Left lung (tissue), 4 donors: ENCODE measurements at regions not wholly inside any gene's neighbourhood (a gene's known extent, or its start where the extent isn't known, plus 50 kb on each side); places are given as distances from the start of the nearest gene placed in this dataset.

ENCODE experiments used
- ATAC-seq: fragments of 200-7000 bp; cut with Tn5 transposase; one replicate; pipeline ENCODE4 v1.9.1; 2020; ENCODE audit warnings: moderate library complexity
- DNase-seq, 4 donors: peaks; one replicate each; pipeline ENCODE4 v3.0.0-alpha.2; 2013 to 2020
- H3K27ac ChIP-seq, 2 donors: fragments of 200-600 bp; sonication (generic) in 1 of 2; one replicate each; pipeline versions ENCODE4 v1.5.0 to v1.8.0; 2020 to 2021
- H3K27me3 ChIP-seq, 2 donors: fragments of 200-600 bp; sonication (generic) in 1 of 2; one replicate each; pipeline versions ENCODE4 v1.5.0 to v1.8.0; 2020 to 2021
- H3K36me3 ChIP-seq, 2 donors: fragments of 200-600 bp; sonication (generic) in 1 of 2; one replicate each; pipeline versions ENCODE4 v1.5.0 to v1.8.0; 2020 to 2021
- H3K4me1 ChIP-seq, 2 donors: fragments of 200-600 bp; one replicate each; pipeline ENCODE4 v1.8.0; 2021
- H3K4me3 ChIP-seq, 2 donors: fragments of 200-600 bp; sonication (generic) in 1 of 2; one replicate each; pipeline versions ENCODE4 v1.5.0 to v1.8.0; 2020 to 2021; ENCODE audit warnings: mild to moderate bottlenecking in 1 of 2
- H3K9me3 ChIP-seq, 2 donors: fragments of 200-600 bp; sonication (generic) in 1 of 2; one replicate each; pipeline versions ENCODE4 v1.5.0 to v1.8.0; 2020 to 2021
- CTCF ChIP-seq, 2 donors: fragments of 200-600 bp; sonication (generic) in 1 of 2; IDR thresholded peaks; one replicate each; pipeline versions ENCODE4 v1.5.0 to v1.8.0; 2021; ENCODE audit warnings: antibody characterized with exemption in 2 of 2
- intact Hi-C, 2 donors: fragments of 100-400 bp; cut with DNase I; formaldehyde crosslinking; loops; one replicate each; pipeline versions ENCODE4 v1.11.2 to v1.14.2; 2022
- donor health status: DM: no; HTN: yes; CAD: no.
- donor health status: DM: no; HTN: no; CAD: no.

DNA sequence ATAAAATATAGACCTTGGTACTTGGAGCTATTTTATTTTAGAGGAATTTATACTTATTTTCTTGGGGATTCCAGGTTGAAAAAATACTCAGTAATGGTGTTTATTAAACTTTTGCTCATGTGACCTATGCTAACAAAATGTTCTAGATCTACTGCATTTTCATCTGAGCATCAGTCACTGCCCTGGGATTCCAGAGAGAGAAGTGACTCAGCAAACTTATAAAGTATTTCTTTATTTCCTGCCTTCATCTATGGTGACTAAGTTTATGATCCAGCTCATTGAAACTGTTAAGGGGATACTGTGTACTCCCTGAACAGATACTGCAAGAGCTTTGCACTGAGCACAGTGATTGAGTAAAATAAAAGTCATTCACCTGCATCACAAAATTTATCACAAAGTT, 298.5 kb upstream of the CDH18 start:
- ATAC-seq (no peak), DNase-seq (no peak)
- peaks cover 0 to 3% of the 10 kb centered on the region in 2 donors for H3K9me3 ChIP-seq
- no peak overlapping the region for H3K27ac ChIP-seq
- H3K27me3 ChIP-seq: no peaks in the 10 kb centered on the region
- H3K4me3 ChIP-seq: no peak overlapping the region
- intact Hi-C loops: no loop called here
- no peak for TF ChIP-seq CTCF (IDR thresholded peaks at IDR 0.05)
- no peaks in the 10 kb centered on the region for H3K4me1 ChIP-seq
- no peaks in the 10 kb centered on the region for H3K36me3 ChIP-seq

DNA sequence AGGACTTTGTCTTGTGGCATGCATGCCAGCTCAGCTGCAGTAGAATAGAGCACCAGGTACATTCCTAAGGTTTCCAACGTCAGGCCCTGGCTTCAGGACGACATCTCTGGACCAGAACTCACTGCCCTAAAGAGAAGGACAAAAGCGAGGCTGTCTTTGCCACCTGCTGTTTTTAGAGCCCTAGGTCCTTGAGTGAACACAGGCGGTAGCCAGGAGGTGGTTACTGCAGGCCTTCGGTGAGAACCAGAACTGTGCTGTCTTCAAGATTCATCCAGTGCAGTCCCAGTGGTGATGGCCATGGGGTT, 288.9 kb upstream of the CDH18 start:
- Histone ChIP-seq H3K36me3 (no peaks in the 10 kb centered on the region), H3K4me3 (no peak overlapping the region), H3K27ac (no peak overlapping the region), H3K27me3 (no peaks in the 10 kb centered on the region), H3K4me1 (no peaks in the 10 kb centered on the region), H3K9me3 (peaks cover 0 to 29% of the 10 kb centered on the region in 2 donors)
- intact Hi-C loops: no loop called here
- no peak for TF ChIP-seq CTCF (IDR thresholded peaks at IDR 0.05)
- ATAC-seq: no peak
- DNase-seq: no peak

DNA sequence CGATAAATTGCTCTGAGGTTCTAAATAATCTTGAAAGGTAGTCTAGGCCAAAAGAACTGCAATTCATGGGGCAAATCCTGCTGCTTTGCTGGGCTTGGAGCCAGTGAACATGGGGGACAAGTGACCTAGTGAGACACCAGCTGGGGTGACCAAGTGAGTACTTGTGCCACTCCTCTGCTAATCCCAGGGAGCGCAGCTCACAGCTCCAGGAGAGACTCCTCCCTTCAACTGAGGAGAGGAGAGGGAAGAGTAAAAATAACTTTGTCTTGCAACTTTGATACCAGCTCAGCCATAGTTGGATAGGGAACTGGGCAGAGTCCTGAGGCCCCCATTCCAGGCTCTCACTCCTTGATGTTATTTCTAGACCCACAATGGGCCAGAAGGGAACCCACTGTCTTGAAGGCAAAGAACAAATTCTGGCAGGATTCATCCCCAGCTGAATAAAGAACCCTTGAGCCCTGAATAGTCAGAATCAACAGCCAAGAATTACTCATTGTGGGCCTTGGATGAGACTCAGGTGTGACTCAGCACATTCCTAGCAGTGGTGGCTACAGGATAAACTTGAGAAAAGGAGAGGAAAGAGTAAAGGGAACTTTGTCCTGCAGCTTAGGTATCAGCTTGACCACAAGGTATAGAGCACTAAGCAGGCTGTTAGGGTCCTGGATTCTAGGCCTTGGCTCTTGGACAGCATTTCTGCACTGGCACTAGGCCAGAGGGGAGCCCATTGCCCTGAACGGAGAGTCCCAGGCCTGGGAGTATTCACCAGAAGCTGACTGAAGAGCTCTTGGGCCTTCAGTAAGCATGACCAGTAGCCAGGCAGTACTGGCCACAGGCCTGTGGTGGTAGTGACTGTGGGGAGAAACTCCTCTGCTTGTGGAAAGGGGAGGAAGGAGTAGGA, 288.3 kb upstream of the CDH18 start:
- no peak for TF ChIP-seq CTCF (IDR thresholded peaks at IDR 0.05)
- no peaks in the 10 kb centered on the region for H3K36me3 ChIP-seq
- DNase-seq (no peak), ATAC-seq (peak; percentile 42)
- H3K4me3 ChIP-seq: no peak overlapping the region
- no peaks in the 10 kb centered on the region for H3K27me3 ChIP-seq
- peaks cover 0 to 29% of the 10 kb centered on the region in 2 donors for H3K9me3 ChIP-seq
- no peak overlapping the region for H3K27ac ChIP-seq
- intact Hi-C loops: no loop called here
- H3K4me1 ChIP-seq: no peaks in the 10 kb centered on the region

DNA sequence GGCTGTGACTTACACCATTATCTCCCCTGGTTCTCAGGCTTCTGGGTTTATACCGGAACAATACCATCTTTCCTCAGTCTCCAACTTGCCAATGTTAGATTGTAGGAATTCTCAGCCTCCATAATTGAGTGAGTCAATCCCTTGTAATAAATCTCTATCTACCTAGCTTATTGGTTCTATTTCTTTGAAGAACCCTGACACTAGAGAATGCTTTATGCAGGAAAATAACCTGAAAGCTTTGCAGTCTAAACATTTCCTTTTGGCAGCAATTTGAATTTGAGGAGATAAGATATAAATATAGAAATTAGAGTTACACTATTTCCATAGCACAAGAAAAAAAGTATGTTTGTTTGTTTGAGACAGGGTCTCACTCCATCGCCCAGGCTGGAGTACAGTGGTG, 278.1 kb upstream of the CDH18 start:
- Histone ChIP-seq H3K27ac (no peak overlapping the region), H3K27me3 (no peaks in the 10 kb centered on the region), H3K4me1 (no peaks in the 10 kb centered on the region), H3K4me3 (no peak overlapping the region), H3K36me3 (no peaks in the 10 kb centered on the region), H3K9me3 (peaks cover 0 to 11% of the 10 kb centered on the region in 2 donors)
- intact Hi-C loops: no loop called here
- ATAC-seq (no peak), DNase-seq (no peak)
- no peak for TF ChIP-seq CTCF (IDR thresholded peaks at IDR 0.05)

DNA sequence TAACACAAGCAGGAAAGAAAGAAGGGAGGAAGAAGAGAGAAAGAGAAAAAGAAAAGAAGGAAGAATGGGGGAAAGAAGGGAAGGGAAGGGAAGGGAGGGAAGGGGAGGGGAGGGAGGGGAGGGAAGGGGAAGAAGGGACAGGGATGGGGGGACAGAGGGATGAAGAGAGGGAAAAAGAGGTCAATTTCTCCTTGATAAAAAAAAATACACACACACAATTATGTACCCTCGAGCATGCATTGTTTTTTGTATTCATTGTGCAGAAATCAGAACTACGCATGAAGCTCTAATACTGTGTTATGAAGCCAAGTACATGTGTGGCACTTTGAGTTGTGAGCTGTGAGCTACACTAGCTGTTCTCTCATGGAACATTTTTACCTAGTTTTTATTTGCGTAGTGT, 274.9 kb upstream of the CDH18 start:
- Histone ChIP-seq H3K9me3 (peaks cover 0 to 4% of the 10 kb centered on the region in 2 donors), H3K4me3 (no peak overlapping the region), H3K27me3 (no peaks in the 10 kb centered on the region), H3K36me3 (no peaks in the 10 kb centered on the region), H3K4me1 (no peaks in the 10 kb centered on the region), H3K27ac (no peak overlapping the region)
- ATAC-seq (no peak), DNase-seq (no peak)
- no peak for TF ChIP-seq CTCF (IDR thresholded peaks at IDR 0.05)
- intact Hi-C loops: no loop called here
